Stimulated activated CD8-positive, alpha-beta memory T cell treated with anti-CD3 and anti-CD28 coated beads, Interleukin-12 subunit alpha, Interleukin-12 subunit beta, amount 100 ng/mL, for 24 hours (primary cell): ENCODE measurements at regions not wholly inside any gene's neighbourhood (a gene's known extent, or its start where the extent isn't known, plus 50 kb on each side); places are given as distances from the start of the nearest gene placed in this dataset.
"Not testable (repeated sequence)": the region's sequence is repeated elsewhere in the genome, so short reads cannot be mapped to it uniquely, and the experiment has no call there.

ENCODE experiments used
- DNase-seq: peaks from one replicate; pipeline ENCODE4 v3.0.0-alpha.2; 2020; ENCODE audit errors: extremely low read depth

- DNase-seq, result not testable (repeated sequence)
Observed at GRCh38 chr12:92231532-92231931, 85.9 kb upstream of the BTG1 start.

GRCh38 chr12:92229381-92229780, 83.7 kb upstream of the BTG1 start:
- DNase-seq, result no peak

- no peak for DNase-seq
Observed at GRCh38 chr12:92226961-92227360, 81.3 kb upstream of the BTG1 start.

GRCh38 chr12:92226071-92226661, 80.5 kb upstream of the BTG1 start:
- DNase-seq, result no peak

- no peak for DNase-seq
Observed at GRCh38 chr12:92224685-92225331, 79.2 kb upstream of the BTG1 start.

- no peak for DNase-seq
Observed at GRCh38 chr12:92223481-92223880, 77.8 kb upstream of the BTG1 start.

GRCh38 chr12:92221656-92222315, 76.1 kb upstream of the BTG1 start:
- DNase-seq, result no peak

- no peak for DNase-seq
Observed at GRCh38 chr12:92218394-92219077, 72.9 kb upstream of the BTG1 start.

GRCh38 chr12:92216092-92216491, 70.4 kb upstream of the BTG1 start:
- no peak for DNase-seq

- no peak for DNase-seq
Observed at GRCh38 chr12:92215358-92215757, 69.7 kb upstream of the BTG1 start.

- DNase-seq, result no peak
Observed at GRCh38 chr12:92213166-92213565, 67.5 kb upstream of the BTG1 start.

GRCh38 chr12:92210071-92210470, 64.4 kb upstream of the BTG1 start:
- DNase-seq, result no peak

- no peak for DNase-seq
Observed at GRCh38 chr12:92208613-92209121, 63.0 kb upstream of the BTG1 start.

GRCh38 chr12:92206596-92206995, 61.0 kb upstream of the BTG1 start:
- DNase-seq, result no peak

- DNase-seq, result no peak
Observed at GRCh38 chr12:92206011-92206410, 60.4 kb upstream of the BTG1 start.

- DNase-seq, result no peak
Observed at GRCh38 chr12:92199819-92200576, 54.4 kb upstream of the BTG1 start.

- no peak for DNase-seq
Observed at GRCh38 chr12:92197815-92198214, 52.2 kb upstream of the BTG1 start.

GRCh38 chr12:92196368-92196767, 50.7 kb upstream of the BTG1 start:
- no peak for DNase-seq
